OCI-LY7 (cell line): ENCODE measurements at regions not wholly inside any gene's neighbourhood (a gene's known extent, or its start where the extent isn't known, plus 50 kb on each side); places are given as distances from the start of the nearest gene placed in this dataset.

Experiments
- BruUV-seq: library from RNA; stranded (reverse); fragments of 400-500 nt; replicated peaks from 2 replicates; lab custom pipeline; 2021; lab: Mats Ljungman, UMichigan
- CTCF ChIA-PET: fragments of 300-600 bp; sonication (Branson Sonifier 250); formaldehyde crosslinking; loops from one replicate; lab custom pipeline; 2022; ENCODE audit warnings: antibody characterized with exemption; ENCODE audit not compliant: unreplicated experiment; lab: Charles Lee
- POLR2A ChIA-PET: fragments of 300-600 bp; sonication (Branson Sonifier 250); formaldehyde crosslinking; loops from one replicate; lab custom pipeline; 2022; ENCODE audit warnings: antibody characterized with exemption; lab: Charles Lee
- DNase-seq: peaks from one replicate; pipeline ENCODE4 v3.0.0-alpha.2; 2015; ENCODE audit warnings: low spot score
- H2AFZ ChIP-seq: fragments of 200-600 bp; sonication (generic), shearing (Covaris generic); 2 replicates; pipeline ENCODE4 v1.6.1; 2014; ENCODE audit warnings: mild to moderate bottlenecking, antibody characterized with exemption, low read length, moderate library complexity
- H3K27ac ChIP-seq: fragments of 200-600 bp; sonication (generic); 2 replicates; pipeline ENCODE4 v1.5.1; 2014; ENCODE audit warnings: mixed run types, low read depth, mild to moderate bottlenecking, moderate library complexity, low read length, inconsistent platforms; ENCODE audit not compliant: poor library complexity, severe bottlenecking
- H3K36me3 ChIP-seq: fragments of 200-600 bp; sonication (generic); 2 replicates; pipeline ENCODE4 v1.6.1; 2014; ENCODE audit warnings: mild to moderate bottlenecking, antibody characterized with exemption, low read length, moderate library complexity, mixed read lengths; ENCODE audit not compliant: insufficient read depth
- H3K4me1 ChIP-seq: fragments of 200-600 bp; sonication (generic); 2 replicates; pipeline ENCODE4 v1.5.1; 2014; ENCODE audit warnings: mild to moderate bottlenecking, low read length; ENCODE audit not compliant: insufficient read depth, poor library complexity, severe bottlenecking
- H3K4me2 ChIP-seq: fragments of 200-600 bp; sonication (generic); 2 replicates; pipeline ENCODE4 v1.6.1; 2014; ENCODE audit warnings: mild to moderate bottlenecking, low read length
- H3K4me3 ChIP-seq: fragments of 200-600 bp; sonication (generic); 2 replicates; pipeline ENCODE4 v1.5.1; 2014; ENCODE audit warnings: mild to moderate bottlenecking, low read depth, low read length; ENCODE audit not compliant: poor library complexity, severe bottlenecking
- H3K79me2 ChIP-seq: fragments of 200-600 bp; sonication (generic); 2 replicates; pipeline ENCODE4 v1.6.1; 2016; ENCODE audit warnings: low read depth, mild to moderate bottlenecking, low read length, moderate library complexity, mixed read lengths; ENCODE audit not compliant: insufficient read depth
- H3K9me2 ChIP-seq: fragments of 200-600 bp; sonication (generic); 2 replicates; pipeline ENCODE4 v1.6.1; 2016; ENCODE audit warnings: mild to moderate bottlenecking, low read length, mixed read lengths; ENCODE audit not compliant: insufficient read depth
- H3K9me3 ChIP-seq: fragments of 200-600 bp; sonication (generic); 2 replicates; pipeline ENCODE4 v1.6.1; 2014; ENCODE audit warnings: mild to moderate bottlenecking, mixed run types, low read length, mixed read lengths
- H4K20me1 ChIP-seq: fragments of 200-600 bp; sonication (generic); 2 replicates; pipeline ENCODE4 v1.6.1; 2014; ENCODE audit warnings: mild to moderate bottlenecking, antibody characterized with exemption, low read length, moderate library complexity, mixed read lengths; ENCODE audit not compliant: insufficient read depth
- EZH2phosphoT487 ChIP-seq: fragments of 200-600 bp; sonication (generic); IDR thresholded peaks from 2 replicates; pipeline ENCODE4 v1.6.1; 2018; ENCODE audit warnings: low read depth, borderline replicate concordance, mild to moderate bottlenecking, mixed run types, antibody characterized with exemption, low read length, moderate library complexity, mixed read lengths
- intact Hi-C: fragments of 100-400 bp; cut with micrococcal nuclease; formaldehyde crosslinking; loops from one replicate; pipeline ENCODE4 v1.10.0; 2022; ENCODE audit not compliant: unreplicated experiment
- TF ChIP-seq, protein P1 (sequence below): fragments of 200-600 bp; sonication (generic); conservative IDR thresholded peaks from 2 replicates; pipeline ENCODE4 v1.5.1; 2014; ENCODE audit warnings: mild to moderate bottlenecking, antibody characterized with exemption, low read length, moderate library complexity, mixed read lengths

DNA sequence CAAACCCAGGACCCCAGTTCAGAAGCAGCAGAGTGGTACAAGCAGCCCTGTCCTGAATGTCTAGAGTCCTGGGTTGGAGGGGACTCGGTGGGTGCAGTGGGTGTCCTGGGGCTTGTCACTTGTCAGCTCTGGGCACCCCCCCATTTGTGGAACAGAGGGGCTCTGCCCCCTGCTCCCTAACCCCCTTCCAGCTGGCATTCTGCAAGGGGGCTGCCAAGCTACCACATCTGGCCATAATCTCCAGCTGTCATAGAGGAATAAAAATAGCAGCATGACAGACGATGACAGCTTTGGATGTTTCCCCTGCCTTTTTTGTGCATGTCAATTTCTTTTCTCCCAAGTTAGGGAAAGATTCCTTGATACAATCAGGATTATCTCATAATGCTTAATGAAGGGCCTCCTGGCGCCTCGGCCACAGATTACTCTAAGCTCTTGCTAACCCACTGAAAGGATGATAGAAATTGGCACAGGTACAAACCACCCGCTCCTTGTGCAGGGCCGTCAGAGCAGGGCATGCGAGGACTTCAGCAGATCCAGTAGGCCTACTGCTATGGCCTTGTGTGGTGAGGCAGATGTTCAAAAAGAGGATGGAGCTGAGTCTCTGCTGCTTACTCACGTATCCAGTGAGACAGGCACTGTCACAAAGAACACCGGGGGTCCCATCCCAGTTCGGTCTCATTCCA, 83.0 kb downstream of the ISX start:
- no peaks in the 10 kb centered on the region for H4K20me1 ChIP-seq
- H3K27ac ChIP-seq = no peak overlapping the region
- no peaks in the 10 kb centered on the region for H3K9me3 ChIP-seq
- no TSS peak for BruUV-seq
- intact Hi-C loops = no loop called here
- H3K9me2 ChIP-seq = no peaks in the 10 kb centered on the region
- CTCF ChIA-PET = interaction anchor here (0.6 kb wide), 1 partner anchor 47 kb away, joined by 4 read pairs; no protein-coding TSS in a partner anchor
- H3K4me3 ChIP-seq = no peak overlapping the region
- H3K4me2 ChIP-seq = no peak overlapping the region
- TF ChIP-seq, protein P1, sequence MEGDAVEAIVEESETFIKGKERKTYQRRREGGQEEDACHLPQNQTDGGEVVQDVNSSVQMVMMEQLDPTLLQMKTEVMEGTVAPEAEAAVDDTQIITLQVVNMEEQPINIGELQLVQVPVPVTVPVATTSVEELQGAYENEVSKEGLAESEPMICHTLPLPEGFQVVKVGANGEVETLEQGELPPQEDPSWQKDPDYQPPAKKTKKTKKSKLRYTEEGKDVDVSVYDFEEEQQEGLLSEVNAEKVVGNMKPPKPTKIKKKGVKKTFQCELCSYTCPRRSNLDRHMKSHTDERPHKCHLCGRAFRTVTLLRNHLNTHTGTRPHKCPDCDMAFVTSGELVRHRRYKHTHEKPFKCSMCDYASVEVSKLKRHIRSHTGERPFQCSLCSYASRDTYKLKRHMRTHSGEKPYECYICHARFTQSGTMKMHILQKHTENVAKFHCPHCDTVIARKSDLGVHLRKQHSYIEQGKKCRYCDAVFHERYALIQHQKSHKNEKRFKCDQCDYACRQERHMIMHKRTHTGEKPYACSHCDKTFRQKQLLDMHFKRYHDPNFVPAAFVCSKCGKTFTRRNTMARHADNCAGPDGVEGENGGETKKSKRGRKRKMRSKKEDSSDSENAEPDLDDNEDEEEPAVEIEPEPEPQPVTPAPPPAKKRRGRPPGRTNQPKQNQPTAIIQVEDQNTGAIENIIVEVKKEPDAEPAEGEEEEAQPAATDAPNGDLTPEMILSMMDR = no peak
- no peak for TF ChIP-seq EZH2phosphoT487
- no peak overlapping the region for H2AFZ ChIP-seq
- no peaks in the 10 kb centered on the region for H3K36me3 ChIP-seq
- no peak for DNase-seq
- POLR2A ChIA-PET = no interaction called here
- no peaks in the 10 kb centered on the region for H3K4me1 ChIP-seq
- H3K79me2 ChIP-seq = no peaks in the 10 kb centered on the region

DNA sequence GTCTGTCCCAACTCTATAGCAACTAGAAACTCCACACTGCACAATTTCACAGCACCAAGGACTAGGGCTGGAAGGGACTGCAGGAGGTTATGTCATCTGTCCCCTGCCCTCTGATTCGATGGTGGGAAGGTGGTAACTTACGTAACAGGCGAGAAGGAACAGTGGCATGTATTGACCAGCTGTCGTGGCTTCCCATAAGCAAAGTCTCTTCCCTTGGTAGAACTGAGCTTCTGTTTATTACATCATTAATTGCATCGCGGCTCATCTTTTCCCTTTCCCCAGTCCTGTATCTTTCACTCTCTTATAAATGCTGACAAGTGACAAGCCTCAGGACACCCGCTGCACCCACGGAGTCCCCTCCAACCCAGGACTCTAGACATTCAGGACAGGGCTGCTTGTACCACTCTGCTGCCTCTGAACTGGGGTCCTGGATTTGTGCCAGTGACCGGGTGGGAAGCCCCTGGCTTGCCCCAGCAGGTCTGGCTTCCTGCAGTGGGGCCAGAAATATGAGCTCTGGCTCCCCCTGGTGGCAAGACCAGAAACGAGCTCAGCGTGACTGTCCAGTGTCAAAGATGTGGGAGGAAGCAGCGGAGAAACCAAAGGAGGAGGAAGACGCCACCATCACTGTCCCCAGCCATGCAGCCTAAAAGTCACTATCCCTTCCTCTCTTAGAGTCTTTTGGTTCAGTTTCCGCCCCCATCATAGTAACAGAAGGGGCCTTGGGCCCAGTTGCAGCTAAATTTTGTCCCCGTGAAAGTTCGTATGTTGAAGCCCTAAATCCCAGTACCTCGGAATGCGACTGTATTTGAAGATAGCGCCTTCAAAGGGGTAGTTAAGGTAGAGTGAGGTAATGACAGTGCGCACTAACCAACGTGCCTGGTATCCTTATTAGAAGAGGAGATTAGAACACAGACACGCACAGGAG, 84.5 kb downstream of the ISX start:
- no peaks in the 10 kb centered on the region for H3K36me3 ChIP-seq
- no TSS peak for BruUV-seq
- H3K4me2 ChIP-seq = no peak overlapping the region
- H4K20me1 ChIP-seq = no peaks in the 10 kb centered on the region
- ChIA-PET POLR2A (interaction anchor here (0.6 kb wide), 1 partner anchor 15 kb away, joined by 3 read pairs; no protein-coding TSS in a partner anchor), CTCF (no interaction called here)
- H2AFZ ChIP-seq = no peak overlapping the region
- H3K27ac ChIP-seq = no peak overlapping the region
- intact Hi-C loops = loop anchor here (1.0 to 5.0 kb wide), 2 partner anchors 81 to 733 kb away; no protein-coding TSS in a partner anchor
- no peak overlapping the region for H3K4me3 ChIP-seq
- TF ChIP-seq, protein P1 = peak; percentile 91
- TF ChIP-seq EZH2phosphoT487 = no peak
- DNase-seq = peak; percentile 67
- H3K9me3 ChIP-seq = no peaks in the 10 kb centered on the region
- H3K79me2 ChIP-seq = no peaks in the 10 kb centered on the region
- H3K9me2 ChIP-seq = no peaks in the 10 kb centered on the region
- H3K4me1 ChIP-seq = no peaks in the 10 kb centered on the region
